ENCODE measurements at regions not wholly inside any gene's neighbourhood (a gene's known extent, or its start where the extent isn't known, plus 50 kb on each side); places are given as distances from the start of the nearest gene placed in this dataset.

- TF ChIP-seq CTCF (IDR thresholded peaks at IDR 0.05) (no peak), POLR2A (IDR thresholded peaks at IDR 0.05) (no peak), POLR2AphosphoS5 (IDR thresholded peaks at IDR 0.05) (no peak), EP300 (IDR thresholded peaks at IDR 0.05) (no peak)
These were observed 177.5 kb upstream of the MMS22L start for GRCh38 chr6:97460394-97461080.

All from sigmoid colon (tissue), 4 donors.